Prostate gland (tissue), 2 donors: ENCODE measurements at regions not wholly inside any gene's neighbourhood (a gene's known extent, or its start where the extent isn't known, plus 50 kb on each side); places are given as distances from the start of the nearest gene placed in this dataset.

Source experiments
- POLR2A ChIP-seq: fragments of 450-650 bp; IDR thresholded peaks from one replicate; pipeline ENCODE4 v1.6.1; 2016; ENCODE audit warnings: antibody characterized with exemption, mild to moderate bottlenecking
- TF ChIP-seq, protein P1 (sequence below), 4 experiments: fragments of 200-600 bp in 2 of 4; fragments of 450-650 bp in 2 of 4; sonication (generic) in 2 of 4; IDR thresholded peaks; 1 replicate in 3 of 4; 2 replicates in 1 of 4; pipeline ENCODE4 v1.5.1; 2016 to 2019; ENCODE audit warnings: antibody characterized with exemption in 4 of 4, mild to moderate bottlenecking in 2 of 4, moderate library complexity in 2 of 4

DNA sequence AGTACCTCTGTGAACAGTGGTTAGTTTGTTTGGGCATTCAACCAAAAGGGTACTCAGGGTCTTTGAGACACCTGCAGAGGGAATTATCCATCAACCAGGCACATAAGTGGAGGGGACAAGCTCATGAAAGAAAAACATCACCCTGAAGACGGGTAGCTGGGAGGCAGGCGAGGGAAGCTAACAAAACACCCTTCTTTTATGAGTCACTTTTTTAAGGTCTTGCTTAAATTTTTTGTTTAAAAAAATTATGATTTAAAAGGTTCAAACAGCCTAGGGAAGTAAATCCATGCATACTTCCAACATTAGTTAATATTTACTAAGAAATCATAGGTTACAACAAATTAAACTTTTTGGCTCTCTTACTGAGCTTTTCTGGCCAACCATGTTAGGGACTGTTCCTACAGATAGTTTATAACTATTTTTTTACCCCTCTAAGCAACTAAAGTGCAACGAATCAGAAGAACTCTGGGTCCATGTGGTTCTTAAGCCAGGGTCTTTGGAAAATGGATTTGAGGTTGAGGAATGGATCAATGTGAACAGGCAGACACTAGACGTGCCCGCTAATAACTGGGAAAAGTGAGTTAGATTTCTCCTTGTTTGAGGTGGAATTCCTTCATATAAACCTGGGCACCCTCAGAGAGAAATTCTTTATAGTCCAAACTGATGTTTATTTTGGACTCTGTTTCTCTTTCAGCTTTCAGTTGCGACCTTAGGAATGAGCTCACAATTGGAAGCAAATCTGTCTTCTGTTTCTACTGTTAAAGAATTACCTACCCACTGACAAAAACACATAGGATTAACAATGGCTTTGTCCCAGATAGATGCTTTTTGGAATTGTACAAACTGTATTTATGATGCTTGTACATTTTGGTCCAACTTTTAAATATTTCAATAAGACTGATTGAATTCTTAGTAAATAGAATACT, 123.0 kb downstream of the LYPLAL1 start:
- TF ChIP-seq, protein P1, sequence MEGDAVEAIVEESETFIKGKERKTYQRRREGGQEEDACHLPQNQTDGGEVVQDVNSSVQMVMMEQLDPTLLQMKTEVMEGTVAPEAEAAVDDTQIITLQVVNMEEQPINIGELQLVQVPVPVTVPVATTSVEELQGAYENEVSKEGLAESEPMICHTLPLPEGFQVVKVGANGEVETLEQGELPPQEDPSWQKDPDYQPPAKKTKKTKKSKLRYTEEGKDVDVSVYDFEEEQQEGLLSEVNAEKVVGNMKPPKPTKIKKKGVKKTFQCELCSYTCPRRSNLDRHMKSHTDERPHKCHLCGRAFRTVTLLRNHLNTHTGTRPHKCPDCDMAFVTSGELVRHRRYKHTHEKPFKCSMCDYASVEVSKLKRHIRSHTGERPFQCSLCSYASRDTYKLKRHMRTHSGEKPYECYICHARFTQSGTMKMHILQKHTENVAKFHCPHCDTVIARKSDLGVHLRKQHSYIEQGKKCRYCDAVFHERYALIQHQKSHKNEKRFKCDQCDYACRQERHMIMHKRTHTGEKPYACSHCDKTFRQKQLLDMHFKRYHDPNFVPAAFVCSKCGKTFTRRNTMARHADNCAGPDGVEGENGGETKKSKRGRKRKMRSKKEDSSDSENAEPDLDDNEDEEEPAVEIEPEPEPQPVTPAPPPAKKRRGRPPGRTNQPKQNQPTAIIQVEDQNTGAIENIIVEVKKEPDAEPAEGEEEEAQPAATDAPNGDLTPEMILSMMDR (IDR thresholded peaks at IDR 0.05): no peak
- no peak for TF ChIP-seq POLR2A
